Spinal cord (tissue), 9 donors: ENCODE measurements at regions not wholly inside any gene's neighbourhood (a gene's known extent, or its start where the extent isn't known, plus 50 kb on each side); places are given as distances from the start of the nearest gene placed in this dataset.
"Not testable (repeated sequence)": the region's sequence is repeated elsewhere in the genome, so short reads cannot be mapped to it uniquely, and the experiment has no call there.

Source experiments
- DNase-seq, 6 donors: peaks; one replicate each; pipeline versions ENCODE4 v3.0.0 to v3.0.0-alpha.2; 2013 to 2015; ENCODE audit warnings: low spot score in 6 of 6, low read depth in 4 of 6
- H3K27ac ChIP-seq: one replicate; pipeline ENCODE4 v1.5.1; 2013; ENCODE audit warnings: low read depth, low read length, control low read depth
- H3K27me3 ChIP-seq: one replicate; pipeline ENCODE4 v1.6.1; 2013; ENCODE audit warnings: low read length; ENCODE audit not compliant: control insufficient read depth, insufficient read depth
- H3K36me3 ChIP-seq: one replicate; pipeline ENCODE4 v1.6.1; 2013; ENCODE audit warnings: low read length; ENCODE audit not compliant: control insufficient read depth, insufficient read depth
- H3K4me1 ChIP-seq: one replicate; pipeline ENCODE4 v1.6.1; 2013; ENCODE audit warnings: low read length; ENCODE audit not compliant: control insufficient read depth, insufficient read depth
- H3K4me3 ChIP-seq: one replicate; pipeline ENCODE4 v1.5.1; 2013; ENCODE audit warnings: low read depth, low read length, control low read depth
- H3K9me3 ChIP-seq: one replicate; pipeline ENCODE4 v1.6.1; 2013; ENCODE audit warnings: low read length; ENCODE audit not compliant: control insufficient read depth, insufficient read depth
- WGBS: methylation state at CpG from one replicate; pipeline ENCODE4 v1.1.5; 2013; ENCODE audit warnings: missing lambda C conversion rate; ENCODE audit not compliant: insufficient coverage; 5-methylcytosine and 5-hydroxymethylcytosine counted together
- donor health status: healthy.

GRCh38 chr1:206310948-206311347, 107.6 kb downstream of the SRGAP2 start:
- H3K4me3 ChIP-seq, H3K27me3 ChIP-seq, H3K36me3 ChIP-seq, H3K4me1 ChIP-seq, H3K9me3 ChIP-seq, DNase-seq, H3K27ac ChIP-seq: not testable (repeated sequence)
- WGBS, result no CpG with 5 or more reads among the region's 2 CpGs

GRCh38 chr1:206311611-206312273, 108.4 kb downstream of the SRGAP2 start:
- no CpG with 5 or more reads among the region's 7 CpGs for WGBS
- H3K36me3 ChIP-seq, H3K4me1 ChIP-seq, H3K27ac ChIP-seq, H3K27me3 ChIP-seq, H3K4me3 ChIP-seq, H3K9me3 ChIP-seq: not testable (repeated sequence)
- DNase-seq, result peak in 3 of 6 donors; percentile 2 to 57 (median 50)

- H3K4me1 ChIP-seq, H3K4me3 ChIP-seq, H3K9me3 ChIP-seq, DNase-seq, H3K36me3 ChIP-seq, H3K27me3 ChIP-seq, H3K27ac ChIP-seq: not testable (repeated sequence)
- WGBS, result no CpG with 5 or more reads among the region's 6 CpGs
Observed at GRCh38 chr1:206312274-206312665, 108.9 kb downstream of the SRGAP2 start.

GRCh38 chr1:206314951-206315636, 111.8 kb downstream of the SRGAP2 start:
- H3K36me3 ChIP-seq, H3K27ac ChIP-seq, DNase-seq, H3K4me3 ChIP-seq, H3K4me1 ChIP-seq, H3K27me3 ChIP-seq, H3K9me3 ChIP-seq: not testable (repeated sequence)
- WGBS, result no CpG with 5 or more reads among the region's 6 CpGs

- not testable (repeated sequence) for H3K36me3 ChIP-seq, H3K27me3 ChIP-seq, H3K4me1 ChIP-seq, DNase-seq, H3K9me3 ChIP-seq, H3K4me3 ChIP-seq, H3K27ac ChIP-seq
- no CpG with 5 or more reads among the region's 4 CpGs for WGBS
Observed at GRCh38 chr1:206316901-206317300, 113.6 kb downstream of the SRGAP2 start.

GRCh38 chr1:206317878-206318514, 114.7 kb downstream of the SRGAP2 start:
- not testable (repeated sequence) for H3K27me3 ChIP-seq, H3K36me3 ChIP-seq, H3K9me3 ChIP-seq, H3K27ac ChIP-seq, H3K4me3 ChIP-seq, H3K4me1 ChIP-seq
- peak in 1 of 6 donors; percentile 1 for DNase-seq
- WGBS, result no CpG with 5 or more reads among the region's 5 CpGs

- no CpG with 5 or more reads among the region's 2 CpGs for WGBS
- not testable (repeated sequence) for H3K27ac ChIP-seq, H3K4me3 ChIP-seq, H3K4me1 ChIP-seq, H3K9me3 ChIP-seq, H3K36me3 ChIP-seq, DNase-seq, H3K27me3 ChIP-seq
Observed at GRCh38 chr1:206320227-206320626, 116.9 kb downstream of the SRGAP2 start.

GRCh38 chr1:206326159-206326939, 123.0 kb downstream of the SRGAP2 start:
- H3K36me3 ChIP-seq, H3K27ac ChIP-seq, H3K9me3 ChIP-seq, H3K4me3 ChIP-seq, H3K4me1 ChIP-seq, H3K27me3 ChIP-seq, DNase-seq: not testable (repeated sequence)
- 100% methylated on average over 1 of the region's 6 CpGs for WGBS

GRCh38 chr1:206331597-206331996, 128.3 kb downstream of the SRGAP2 start:
- H3K27me3 ChIP-seq, H3K4me1 ChIP-seq, H3K4me3 ChIP-seq, DNase-seq, H3K36me3 ChIP-seq, H3K27ac ChIP-seq, H3K9me3 ChIP-seq: not testable (repeated sequence)
- WGBS, result no CpG with 5 or more reads among the region's 5 CpGs
